Hypothalamus (tissue), 51 donors: ENCODE measurements at regions not wholly inside any gene's neighbourhood (a gene's known extent, or its start where the extent isn't known, plus 50 kb on each side); places are given as distances from the start of the nearest gene placed in this dataset.
"Not testable (repeated sequence)": the region's sequence is repeated elsewhere in the genome, so short reads cannot be mapped to it uniquely, and the experiment has no call there.

Source experiments
- DNase-seq, 51 donors: peaks; one replicate each; lab custom pipeline; 2025; lab: John Stamatoyannopoulos, UW

DNA sequence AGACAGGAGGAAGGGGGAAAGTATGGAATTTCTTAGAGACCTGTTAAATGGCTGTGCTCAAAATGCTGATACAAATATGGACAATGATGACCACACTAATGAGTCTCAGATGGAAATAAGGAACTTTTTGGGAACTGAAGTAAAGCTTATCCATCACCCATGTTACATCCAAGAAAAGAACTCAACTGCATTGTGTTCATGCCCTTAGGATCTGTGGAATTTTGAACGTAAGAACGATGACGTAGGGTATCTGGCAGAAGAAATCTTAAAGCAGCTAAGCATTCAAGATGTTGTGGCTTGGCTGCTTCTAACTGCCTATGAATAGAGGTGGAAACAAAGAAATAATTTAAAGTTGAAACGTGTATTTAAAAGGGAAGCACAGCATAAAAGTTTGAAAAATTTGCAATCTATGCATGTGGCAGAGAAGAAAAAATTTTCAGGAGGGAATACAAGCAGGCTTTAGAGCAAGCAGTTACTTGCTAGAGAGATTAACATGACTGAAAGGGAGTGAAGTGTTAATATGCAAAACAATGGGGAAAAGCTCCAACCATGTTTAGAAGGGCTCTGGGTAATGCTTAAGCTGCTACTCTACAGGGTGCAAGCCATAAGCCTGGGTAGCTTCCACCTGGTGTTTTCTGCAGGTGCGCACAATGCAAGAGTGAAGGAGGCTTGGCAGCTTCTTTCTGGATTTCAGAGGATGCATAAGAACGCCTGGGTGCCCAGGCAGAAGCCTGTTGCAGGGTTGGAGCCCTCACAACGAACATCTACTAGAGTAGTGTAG, 499.7 kb upstream of the SEMA3D start:
- DNase-seq, result no peak

GRCh38 chr7:85685901-85686300, 499.0 kb upstream of the SEMA3D start:
- no peak for DNase-seq

DNA sequence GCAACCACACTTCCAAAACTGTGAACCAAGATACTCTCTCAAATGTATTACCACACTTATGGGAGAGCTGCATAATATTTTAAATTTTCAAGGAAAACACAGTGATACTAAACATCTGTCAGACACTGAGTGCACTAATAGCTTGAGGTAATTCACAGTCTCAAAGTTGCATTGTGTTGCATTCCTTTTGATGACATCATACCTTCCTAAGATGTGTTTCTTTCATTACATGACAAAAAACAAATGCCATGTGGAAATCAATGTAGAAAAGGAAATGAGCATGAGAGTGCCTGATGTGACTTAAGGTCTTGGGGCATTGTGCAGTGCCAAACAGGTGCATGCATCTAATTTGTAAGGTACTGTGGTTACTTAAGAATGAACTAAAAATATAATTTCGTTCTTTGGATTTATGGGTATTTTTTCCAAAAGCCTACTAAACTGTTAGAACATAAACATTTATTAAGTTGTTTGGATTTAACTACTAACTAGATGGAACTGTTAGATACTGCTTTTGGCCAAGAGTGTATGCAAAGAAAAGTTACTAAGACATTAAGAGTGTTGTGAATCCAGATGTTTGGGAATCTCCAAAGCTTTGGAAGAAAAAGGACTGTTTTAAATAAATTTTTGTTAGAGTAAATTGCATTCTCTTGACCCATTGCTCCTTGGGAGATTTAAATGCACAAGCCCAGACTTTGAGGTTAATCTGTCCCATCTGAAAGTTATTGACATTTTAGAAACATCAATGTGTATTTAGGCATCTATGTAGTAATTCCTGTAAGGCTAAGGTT, 496.2 kb upstream of the SEMA3D start:
- no peak for DNase-seq

DNA sequence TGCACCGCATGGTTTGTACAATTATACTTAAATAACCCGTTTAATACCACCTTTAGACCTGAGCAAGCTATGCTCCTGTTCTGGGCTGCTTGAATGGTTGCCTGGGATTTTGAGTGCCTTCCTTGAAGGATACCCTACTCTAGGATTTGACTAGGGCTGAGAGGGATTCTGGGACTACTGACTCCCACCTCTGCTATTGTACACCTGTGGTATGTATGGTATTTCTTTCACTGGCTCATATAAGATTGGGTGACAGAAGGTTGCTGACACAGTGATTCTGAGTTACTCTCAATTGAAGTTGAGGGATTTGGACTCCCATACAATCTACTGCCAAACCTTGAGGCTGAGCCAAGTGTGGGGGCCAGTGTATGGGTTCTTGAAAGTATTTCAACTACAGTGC, 494.4 kb upstream of the SEMA3D start:
- DNase-seq, result no peak

DNA sequence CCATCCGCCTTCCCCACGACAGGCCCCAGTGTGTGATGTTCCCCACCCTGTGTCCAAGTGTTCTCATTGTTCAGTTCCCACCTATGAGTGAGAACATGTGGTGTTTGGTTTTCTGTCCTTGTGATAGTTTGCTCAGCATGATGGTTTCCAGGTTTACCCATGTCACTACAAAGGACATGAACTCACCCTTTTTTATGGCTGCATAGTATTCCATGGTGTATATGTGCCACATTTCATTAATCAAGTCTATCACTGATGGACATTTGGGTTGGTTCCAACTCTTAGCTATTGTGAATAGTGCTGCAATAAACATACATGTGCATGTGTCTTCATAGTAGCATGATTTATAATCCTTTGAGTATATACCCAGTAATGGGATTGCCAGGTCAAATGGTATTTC, 488.2 kb upstream of the SEMA3D start:
- DNase-seq, result not testable (repeated sequence)

- DNase-seq, result no peak
Observed at GRCh38 chr7:85673876-85674275, 487.0 kb upstream of the SEMA3D start.

GRCh38 chr7:85669225-85669624, 482.4 kb upstream of the SEMA3D start:
- DNase-seq, result no peak

- DNase-seq, result no peak
Observed at GRCh38 chr7:85664341-85664740, 477.5 kb upstream of the SEMA3D start.

- DNase-seq, result no peak
Observed at GRCh38 chr7:85659364-85659763, 472.5 kb upstream of the SEMA3D start.

DNA sequence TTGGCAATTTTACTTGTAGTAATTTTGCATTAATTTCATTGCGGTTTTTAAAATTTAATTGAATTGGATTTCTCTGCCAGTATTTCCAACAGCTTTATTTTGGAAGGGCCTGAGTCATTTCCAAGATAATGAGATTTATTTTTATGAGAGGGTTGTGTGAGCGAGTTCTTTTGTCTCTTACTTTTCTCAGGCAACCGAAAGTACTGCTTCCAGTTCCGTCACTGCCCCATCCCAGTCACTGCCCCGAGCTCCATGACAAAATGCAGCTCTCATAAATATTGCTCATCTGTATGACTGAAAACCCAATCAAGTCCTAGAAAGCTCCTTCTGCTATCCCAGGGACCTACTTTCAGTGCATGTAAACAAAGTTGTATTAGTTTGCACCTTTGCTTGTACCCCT, 468.4 kb upstream of the SEMA3D start:
- no peak for DNase-seq

- DNase-seq, result no peak
Observed at GRCh38 chr7:85644272-85644671, 457.4 kb upstream of the SEMA3D start.

DNA sequence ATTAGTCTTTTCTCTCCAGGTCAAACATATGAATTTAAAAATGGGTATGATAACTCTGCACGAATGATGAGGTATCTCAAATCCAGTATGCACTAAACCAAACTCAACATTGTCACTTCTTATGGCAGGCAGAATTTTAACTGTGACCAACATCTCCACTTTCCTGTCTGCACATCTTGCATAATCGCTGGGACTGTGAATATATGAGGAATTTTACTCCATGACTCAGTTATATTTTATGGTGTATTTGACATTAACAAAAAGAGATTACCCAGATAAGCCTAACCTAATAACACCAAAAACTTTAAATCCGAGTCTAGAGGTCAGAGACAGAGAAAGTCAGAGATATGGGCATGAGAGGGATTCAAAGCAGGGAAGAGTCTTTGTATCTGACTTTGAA, 454.5 kb upstream of the SEMA3D start:
- no peak for DNase-seq

GRCh38 chr7:85638394-85638793, 451.5 kb upstream of the SEMA3D start:
- no peak for DNase-seq

DNA sequence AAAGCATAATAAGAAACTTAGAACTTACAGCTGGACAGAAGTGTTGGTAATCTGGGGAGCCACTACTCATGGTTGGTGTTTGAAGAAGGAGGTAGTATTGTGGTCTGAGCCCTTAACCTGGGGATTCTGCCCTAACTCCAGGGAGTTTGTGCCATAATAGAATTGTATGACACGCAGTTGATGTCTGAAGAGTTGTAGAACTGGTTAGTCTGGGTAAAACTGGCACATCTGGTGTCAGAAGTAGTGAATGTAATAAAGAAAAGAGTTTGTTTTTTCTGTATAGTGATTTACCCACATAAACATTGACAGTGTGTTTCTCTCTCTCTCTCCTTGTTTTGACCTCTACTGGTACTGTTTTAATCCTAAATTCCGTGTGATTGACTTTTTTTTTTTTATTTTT, 448.1 kb upstream of the SEMA3D start:
- DNase-seq, result no peak

GRCh38 chr7:85630904-85631600, 444.2 kb upstream of the SEMA3D start:
- DNase-seq, result no peak

GRCh38 chr7:85627791-85628586, 441.1 kb upstream of the SEMA3D start:
- DNase-seq, result no peak

GRCh38 chr7:85622059-85622458, 435.2 kb upstream of the SEMA3D start:
- no peak for DNase-seq

DNA sequence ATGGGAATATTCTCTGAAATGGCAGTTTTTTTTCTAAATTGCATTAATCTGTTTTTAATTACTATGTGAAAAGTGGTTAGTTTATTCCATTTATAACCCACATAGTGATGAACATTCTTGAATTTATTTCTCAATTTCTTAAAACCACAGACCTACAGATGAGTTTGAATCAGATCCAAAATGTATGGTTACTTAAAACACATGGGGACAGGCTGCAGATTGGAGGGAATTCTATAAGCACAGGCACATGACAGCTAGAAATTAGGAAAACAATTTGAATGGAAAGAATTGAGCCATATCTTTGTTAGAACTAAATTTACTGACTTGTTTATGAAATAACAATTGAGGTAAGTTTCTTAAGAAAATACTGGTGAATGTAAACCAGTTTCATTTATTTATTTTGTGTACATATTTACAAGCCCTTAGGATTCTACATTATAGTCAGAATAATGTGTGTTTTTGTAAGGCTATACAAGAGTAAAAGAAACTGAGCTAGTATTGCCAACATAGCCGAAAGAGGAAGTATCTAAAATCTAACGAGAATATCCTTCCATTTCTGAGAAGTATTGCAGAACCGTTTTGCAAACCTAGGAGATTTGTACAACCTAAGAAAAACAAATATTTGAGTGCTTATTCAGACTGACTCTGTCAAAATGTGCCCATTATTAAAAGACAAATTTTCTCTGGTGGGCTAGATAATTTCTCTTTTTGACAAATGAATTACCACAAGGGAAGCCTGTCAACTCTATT, 434.3 kb upstream of the SEMA3D start:
- DNase-seq, result no peak

GRCh38 chr7:85619236-85619635, 432.4 kb upstream of the SEMA3D start:
- no peak for DNase-seq

- no peak for DNase-seq
Observed at GRCh38 chr7:85614684-85615083, 427.8 kb upstream of the SEMA3D start.
